Transverse colon (tissue), 3 donors: ENCODE measurements at regions not wholly inside any gene's neighbourhood (a gene's known extent, or its start where the extent isn't known, plus 50 kb on each side); places are given as distances from the start of the nearest gene placed in this dataset.

Experiments
- POLR2A ChIP-seq: fragments of 450-650 bp; IDR thresholded peaks from one replicate; pipeline ENCODE4 v1.6.1; 2016; ENCODE audit warnings: antibody characterized with exemption, mild to moderate bottlenecking, moderate library complexity
- TF ChIP-seq, protein P1 (sequence below), 5 experiments: fragments of 200-600 bp in 3 of 5; fragments of 450-650 bp in 2 of 5; sonication (generic) in 3 of 5; IDR thresholded peaks; 1 replicate in 2 of 5; 2 replicates in 3 of 5; pipeline ENCODE4 v1.5.1; 2016 to 2017; ENCODE audit warnings: antibody characterized with exemption in 5 of 5, inconsistent platforms in 3 of 5, mild to moderate bottlenecking in 2 of 5, moderate library complexity in 1 of 5

DNA sequence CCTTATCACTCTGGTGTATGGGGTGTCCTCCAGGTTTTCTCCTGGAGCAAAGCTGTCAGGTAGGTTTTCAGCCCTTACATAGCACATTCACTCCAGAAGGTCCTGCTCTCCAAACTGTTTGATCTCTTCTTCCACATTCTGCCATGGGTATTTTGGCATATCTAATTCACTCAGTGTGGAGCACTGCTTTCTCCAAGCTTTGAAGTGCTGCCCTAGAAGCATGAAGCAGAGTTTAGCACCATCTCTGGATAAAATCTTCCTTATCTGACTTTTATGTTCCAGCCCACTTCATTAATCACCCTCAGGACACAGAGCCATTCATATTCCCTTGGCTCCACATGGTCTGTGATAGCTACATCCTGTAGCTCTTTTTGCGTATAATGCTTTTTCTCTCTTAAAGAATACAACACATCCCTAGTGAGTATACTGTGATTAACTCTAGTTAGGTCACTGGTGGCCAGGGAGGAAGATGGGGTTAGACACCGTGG lies 56.7 kb upstream of the ARHGAP28 start:
- no peak for TF ChIP-seq POLR2A
- TF ChIP-seq, protein P1, sequence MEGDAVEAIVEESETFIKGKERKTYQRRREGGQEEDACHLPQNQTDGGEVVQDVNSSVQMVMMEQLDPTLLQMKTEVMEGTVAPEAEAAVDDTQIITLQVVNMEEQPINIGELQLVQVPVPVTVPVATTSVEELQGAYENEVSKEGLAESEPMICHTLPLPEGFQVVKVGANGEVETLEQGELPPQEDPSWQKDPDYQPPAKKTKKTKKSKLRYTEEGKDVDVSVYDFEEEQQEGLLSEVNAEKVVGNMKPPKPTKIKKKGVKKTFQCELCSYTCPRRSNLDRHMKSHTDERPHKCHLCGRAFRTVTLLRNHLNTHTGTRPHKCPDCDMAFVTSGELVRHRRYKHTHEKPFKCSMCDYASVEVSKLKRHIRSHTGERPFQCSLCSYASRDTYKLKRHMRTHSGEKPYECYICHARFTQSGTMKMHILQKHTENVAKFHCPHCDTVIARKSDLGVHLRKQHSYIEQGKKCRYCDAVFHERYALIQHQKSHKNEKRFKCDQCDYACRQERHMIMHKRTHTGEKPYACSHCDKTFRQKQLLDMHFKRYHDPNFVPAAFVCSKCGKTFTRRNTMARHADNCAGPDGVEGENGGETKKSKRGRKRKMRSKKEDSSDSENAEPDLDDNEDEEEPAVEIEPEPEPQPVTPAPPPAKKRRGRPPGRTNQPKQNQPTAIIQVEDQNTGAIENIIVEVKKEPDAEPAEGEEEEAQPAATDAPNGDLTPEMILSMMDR (IDR thresholded peaks at IDR 0.05): no peak
